ENCODE measurements at regions not wholly inside any gene's neighbourhood (a gene's known extent, or its start where the extent isn't known, plus 50 kb on each side); places are given as distances from the start of the nearest gene placed in this dataset.
A peak's percentile ranks its signal among the peaks of the same experiment; 100 is the strongest.

- TF ChIP-seq CTCF (IDR thresholded peaks at IDR 0.05; ENCODE audit: low read depth, low read length): no peak
- DNase-seq (ENCODE audit: low read depth in 1 of 2, low spot score in 1 of 2): peak in 1 of 2 donors; percentile 8
- no peak overlapping the region for H3K27ac ChIP-seq
Measured at GRCh38 chr5:104372796-104373195, 810.2 kb upstream of the NUDT12 start.

GRCh38 chr5:104372376-104372775 lies 809.8 kb upstream of the NUDT12 start:
- DNase-seq (ENCODE audit: low read depth in 1 of 2, low spot score in 1 of 2): no peak
- Histone ChIP-seq H3K36me3 (no peaks in the 10 kb centered on the region), H3K27me3 (no peaks in the 10 kb centered on the region), H3K27ac (no peak overlapping the region), H3K9me3 (ENCODE audit: low read depth) (no peaks in the 10 kb centered on the region), H3K4me3 (no peak overlapping the region), H3K4me1 (ENCODE audit: low read depth) (no peaks in the 10 kb centered on the region)
- TF ChIP-seq CTCF (IDR thresholded peaks at IDR 0.05; ENCODE audit: low read depth, low read length): no peak

More at GRCh38 chr5:104372796-104373195, 810.2 kb upstream of the NUDT12 start:
- no peaks in the 10 kb centered on the region for H3K36me3 ChIP-seq
- no peaks in the 10 kb centered on the region for H3K4me1 ChIP-seq (ENCODE audit: low read depth)
- no peaks in the 10 kb centered on the region for H3K9me3 ChIP-seq (ENCODE audit: low read depth)
- H3K27me3 ChIP-seq: no peaks in the 10 kb centered on the region
- no peak overlapping the region for H3K4me3 ChIP-seq

GRCh38 chr5:104370523-104370922 lies 807.9 kb upstream of the NUDT12 start:
- Histone ChIP-seq H3K4me1 (ENCODE audit: low read depth) (no peaks in the 10 kb centered on the region), H3K9me3 (ENCODE audit: low read depth) (no peaks in the 10 kb centered on the region), H3K27ac (no peak overlapping the region), H3K4me3 (no peak overlapping the region), H3K27me3 (no peaks in the 10 kb centered on the region), H3K36me3 (no peaks in the 10 kb centered on the region)
- TF ChIP-seq CTCF (IDR thresholded peaks at IDR 0.05; ENCODE audit: low read depth, low read length): no peak
- peak in 1 of 2 donors; percentile 14 for DNase-seq (ENCODE audit: low read depth in 1 of 2, low spot score in 1 of 2)

GRCh38 chr5:104367978-104368377 lies 805.4 kb upstream of the NUDT12 start:
- no peaks in the 10 kb centered on the region for H3K9me3 ChIP-seq (ENCODE audit: low read depth)
- no peak overlapping the region for H3K4me3 ChIP-seq
- TF ChIP-seq CTCF (IDR thresholded peaks at IDR 0.05; ENCODE audit: low read depth, low read length): no peak
- H3K27me3 ChIP-seq: no peaks in the 10 kb centered on the region
- no peak overlapping the region for H3K27ac ChIP-seq
- H3K36me3 ChIP-seq: no peaks in the 10 kb centered on the region
- no peak for DNase-seq (ENCODE audit: low read depth in 1 of 2, low spot score in 1 of 2)
- H3K4me1 ChIP-seq (ENCODE audit: low read depth): no peaks in the 10 kb centered on the region

- no peaks in the 10 kb centered on the region for H3K27me3 ChIP-seq
- no peak for TF ChIP-seq CTCF (IDR thresholded peaks at IDR 0.05; ENCODE audit: low read depth, low read length)
- H3K4me3 ChIP-seq: no peak overlapping the region
- DNase-seq (ENCODE audit: low read depth in 1 of 2, low spot score in 1 of 2): no peak
- no peak overlapping the region for H3K27ac ChIP-seq
- H3K36me3 ChIP-seq: no peaks in the 10 kb centered on the region
- H3K4me1 ChIP-seq (ENCODE audit: low read depth): no peaks in the 10 kb centered on the region
- H3K9me3 ChIP-seq (ENCODE audit: low read depth): no peaks in the 10 kb centered on the region
Measured at GRCh38 chr5:104363567-104363966, 801.0 kb upstream of the NUDT12 start.

- TF ChIP-seq CTCF (IDR thresholded peaks at IDR 0.05; ENCODE audit: low read depth, low read length): no peak
- H3K27ac ChIP-seq: no peak overlapping the region
- H3K9me3 ChIP-seq (ENCODE audit: low read depth): no peaks in the 10 kb centered on the region
- no peaks in the 10 kb centered on the region for H3K36me3 ChIP-seq
- DNase-seq (ENCODE audit: low read depth in 1 of 2, low spot score in 1 of 2): no peak
- H3K27me3 ChIP-seq: no peaks in the 10 kb centered on the region
- no peak overlapping the region for H3K4me3 ChIP-seq
- H3K4me1 ChIP-seq (ENCODE audit: low read depth): no peaks in the 10 kb centered on the region
Measured at GRCh38 chr5:104361932-104362331, 799.3 kb upstream of the NUDT12 start.
